GM12878 (cell line): ENCODE measurements at regions not wholly inside any gene's neighbourhood (a gene's known extent, or its start where the extent isn't known, plus 50 kb on each side); places are given as distances from the start of the nearest gene placed in this dataset.

Experiments
- ATAC-seq: fragments of 200-7000 bp; cut with Tn5 transposase; 3 replicates; pipeline ENCODE4 v1.9.1; 2020; ENCODE audit warnings: mild to moderate bottlenecking, moderate library complexity
- BruUV-seq: library from RNA; stranded (reverse); fragments of 400-500 nt; replicated peaks from 2 replicates; lab custom pipeline; 2021; lab: Mats Ljungman, UMichigan
- CTCF ChIA-PET: fragments of 300-600 bp; sonication (Branson Sonifier 250); formaldehyde crosslinking; extraction: SDS; loops from one replicate; lab custom pipeline; 2021; ENCODE audit warnings: inconsistent platforms; lab: Yijun Ruan, JAX
- POLR2A ChIA-PET: fragments of 350-600 bp; formaldehyde crosslinking; extraction: SDS; loops from one replicate; lab custom pipeline; 2021; ENCODE audit warnings: inconsistent platforms; lab: Charles Lee
- RAD21 ChIA-PET: fragments of 300-600 bp; sonication (Branson Sonifier 250); formaldehyde crosslinking; loops from one replicate; lab custom pipeline; 2023; ENCODE audit warnings: antibody characterized with exemption; ENCODE audit not compliant: unreplicated experiment; lab: Charles Lee
- SMC1A ChIA-PET: fragments of 300-600 bp; sonication (Branson Sonifier 250); formaldehyde crosslinking; loops from one replicate; lab custom pipeline; 2023; ENCODE audit not compliant: unreplicated experiment, uncharacterized antibody; lab: Charles Lee
- DNase-seq: peaks from one replicate; pipeline ENCODE4 v3.0.0-alpha.2; 2011; ENCODE audit warnings: low read depth, low spot score
- FAIRE-seq: peaks from 3 replicates; lab custom pipeline; 2011; peaks lifted over from hg19 to GRCh38; lab: Jason Lieb, UNC
- H2AFZ ChIP-seq: 2 replicates; pipeline ENCODE4 v1.6.0; 2011; ENCODE audit warnings: low read depth, low read length, control low read depth; ENCODE audit not compliant: control insufficient read depth
- H3K27ac ChIP-seq: 2 replicates; pipeline ENCODE4 v1.5.1; 2011; ENCODE audit warnings: control low read depth; ENCODE audit not compliant: control insufficient read depth, insufficient read depth
- H3K27me3 ChIP-seq, 2 experiments: replicated peaks in 1 of 2; 2 replicates each; pipeline versions ENCODE4 v1.6.0 to v1.6.1; 2011; ENCODE audit warnings: low read length in 1 of 2; ENCODE audit not compliant: control insufficient read depth in 2 of 2, insufficient read depth in 2 of 2
- H3K36me3 ChIP-seq, 2 experiments: 2 replicates each; pipeline ENCODE4 v1.5.1; 2011; ENCODE audit warnings: low read length in 1 of 2; ENCODE audit not compliant: control insufficient read depth in 2 of 2, insufficient read depth in 2 of 2
- H3K4me1 ChIP-seq: 2 replicates; pipeline ENCODE4 v1.6.1; 2011; ENCODE audit warnings: mild to moderate bottlenecking, low read length, moderate library complexity, mixed read lengths; ENCODE audit not compliant: control insufficient read depth, insufficient read depth
- H3K4me2 ChIP-seq: 2 replicates; pipeline ENCODE4 v1.6.0; 2011; ENCODE audit warnings: control low read depth; ENCODE audit not compliant: control insufficient read depth, insufficient read depth
- H3K4me3 ChIP-seq: fragments of 200-600 bp; sonication (generic); 2 replicates; pipeline ENCODE4 v1.5.1; 2016
- H3K79me2 ChIP-seq: 2 replicates; pipeline ENCODE4 v1.6.0; 2011; ENCODE audit warnings: low read length; ENCODE audit not compliant: control insufficient read depth, insufficient read depth
- H3K9ac ChIP-seq: 2 replicates; pipeline ENCODE4 v1.8.0; 2011; ENCODE audit warnings: low read length, control low read depth, mixed read lengths; ENCODE audit not compliant: control insufficient read depth, insufficient read depth
- H3K9me3 ChIP-seq: replicated peaks from 3 replicates; pipeline ENCODE4 v1.5.1; 2011; ENCODE audit warnings: mild to moderate bottlenecking, low read length; ENCODE audit not compliant: control insufficient read depth, insufficient read depth
- H4K20me1 ChIP-seq: 2 replicates; pipeline ENCODE4 v1.6.0; 2011; ENCODE audit not compliant: control insufficient read depth, insufficient read depth
- BCL11A ChIP-seq: IDR thresholded peaks from 2 replicates; pipeline ENCODE4 v1.6.1; 2011; ENCODE audit warnings: low read depth, low read length
- CHD1 ChIP-seq: IDR thresholded peaks from 2 replicates; pipeline ENCODE4 v1.6.1; 2012; ENCODE audit warnings: low read depth, low read length, improper control_type of control experiment
- CTCF ChIP-seq, 3 experiments: IDR thresholded peaks in 2 of 3; conservative IDR thresholded peaks in 1 of 3; 2 replicates each; pipeline ENCODE4 v1.5.1; 2011; ENCODE audit warnings: low read depth in 3 of 3, low read length in 3 of 3, mild to moderate bottlenecking in 3 of 3, control low read depth in 2 of 3, moderate library complexity in 2 of 3, inconsistent platforms in 1 of 3, mixed read lengths in 1 of 3; ENCODE audit not compliant: control insufficient read depth in 2 of 3, insufficient read depth in 1 of 3; ENCODE audit errors: extremely low read depth in 1 of 3
- HDAC6 ChIP-seq: fragments of 200-600 bp; sonication (generic); IDR thresholded peaks from one replicate; pipeline ENCODE4 v1.8.0; 2017; ENCODE audit warnings: antibody characterized with exemption; ENCODE audit not compliant: unreplicated experiment
- IRF5 ChIP-seq: fragments of 450-650 bp; IDR thresholded peaks from 2 replicates; pipeline ENCODE4 v1.6.1; 2017; ENCODE audit warnings: borderline replicate concordance
- MYC ChIP-seq: IDR thresholded peaks from 2 replicates; pipeline ENCODE4 v1.6.1; 2011; ENCODE audit warnings: mild to moderate bottlenecking, low read length, moderate library complexity, inconsistent platforms; ENCODE audit not compliant: insufficient read depth, insufficient replicate concordance, insufficient read length, severe bottlenecking
- NFXL1 ChIP-seq: fragments of 450-650 bp; IDR thresholded peaks from 2 replicates; pipeline ENCODE4 v1.6.1; 2017; ENCODE audit warnings: antibody characterized with exemption, mild to moderate bottlenecking, borderline replicate concordance
- RAD21 ChIP-seq: IDR thresholded peaks from 2 replicates; pipeline ENCODE4 v1.6.1; 2011; ENCODE audit warnings: mild to moderate bottlenecking, low read depth, low read length, moderate library complexity; ENCODE audit not compliant: insufficient read depth
- RBBP5 ChIP-seq: fragments of 200-600 bp; sonication (generic); conservative IDR thresholded peaks from 2 replicates; pipeline ENCODE4 v1.6.1; 2016
- SIN3A ChIP-seq: IDR thresholded peaks from 2 replicates; pipeline ENCODE4 v1.6.1; 2012; ENCODE audit warnings: low read depth, low read length, improper control_type of control experiment
- SP1 ChIP-seq: IDR thresholded peaks from one replicate; pipeline ENCODE4 v1.6.1; 2011; ENCODE audit warnings: low read depth, low read length
- SUPT20H ChIP-seq: IDR thresholded peaks from 2 replicates; pipeline ENCODE4 v1.6.1; 2011; ENCODE audit warnings: low read depth, mild to moderate bottlenecking, low read length, moderate library complexity, borderline replicate concordance; ENCODE audit not compliant: control insufficient read depth
- TARDBP ChIP-seq: IDR thresholded peaks from 2 replicates; pipeline ENCODE4 v1.6.1; 2016; ENCODE audit warnings: borderline replicate concordance
- ZBED1 ChIP-seq: IDR thresholded peaks from 2 replicates; pipeline ENCODE4 v1.6.1; 2016; ENCODE audit warnings: borderline replicate concordance
- ZNF217 ChIP-seq: fragments of 450-650 bp; IDR thresholded peaks from 2 replicates; pipeline ENCODE4 v1.6.1; 2017; ENCODE audit warnings: antibody characterized with exemption, mild to moderate bottlenecking
- ZNF384 ChIP-seq: IDR thresholded peaks from 2 replicates; pipeline ENCODE4 v1.6.1; 2012; ENCODE audit warnings: low read depth, mild to moderate bottlenecking, low read length, improper control_type of control experiment, borderline replicate concordance
- WGBS: methylation state at CpG from one replicate; pipeline ENCODE4 v1.1.6; 2016; ENCODE audit warnings: low lambda C conversion rate; ENCODE audit not compliant: insufficient replicate concordance, insufficient coverage; ENCODE audit errors: missing lambda C conversion rate; 5-methylcytosine and 5-hydroxymethylcytosine counted together
- in situ Hi-C: fragments of 300-500 bp; cut with MboI; formaldehyde crosslinking; loops from 9 replicates; pipeline ENCODE4 v1.14.3; 2018; ENCODE audit warnings: mixed read lengths
- intact Hi-C: fragments of 100-400 bp; cut with micrococcal nuclease; formaldehyde crosslinking; loops from one replicate; pipeline ENCODE4 v1.14.2; 2022; ENCODE audit not compliant: unreplicated experiment

- Histone ChIP-seq H3K79me2 (no peaks in the 10 kb centered on the region), H3K4me3 (no peak overlapping the region), H3K4me1 (no peaks in the 10 kb centered on the region), H4K20me1 (no peaks in the 10 kb centered on the region), H3K27ac (no peak overlapping the region), H3K9ac (no peak overlapping the region), H3K27me3 (no peaks in the 10 kb centered on the region), H3K4me2 (no peak overlapping the region), H3K36me3 (no peaks in the 10 kb centered on the region), H3K9me3 (no peaks in the 10 kb centered on the region), H2AFZ (no peak overlapping the region)
- ChIA-PET RAD21 (interaction anchor here (0.6 kb wide), 1 partner anchor 108 kb away, joined by 3 read pairs; no protein-coding TSS in a partner anchor), CTCF (no interaction called here), POLR2A (interaction anchor here (1.5 kb wide), 1 partner anchor 16 kb away, joined by 3 read pairs; no protein-coding TSS in a partner anchor), SMC1A (no interaction called here)
- TF ChIP-seq RAD21 (0 out of 2 replicates have a peak, but pooled peaks have one; percentile 13), ZBED1 (no peak), CTCF (IDR thresholded peaks at IDR 0.05 in 2 of 3, conservative IDR thresholded peaks at IDR 0.05 in 1 of 3; ENCODE audit: control insufficient read depth in 2 of 3, extremely low read depth in 1 of 3, insufficient read depth in 1 of 3, low read depth in 3 of 3, low read length in 3 of 3) (0 out of 6 replicates have a peak, but pooled peaks of 2 of the 3 experiments have one; percentile 9)
- FAIRE-seq (no peak), DNase-seq (no peak), ATAC-seq (no peak)
- no TSS peak for BruUV-seq
- in situ Hi-C loops (no loop called here), intact Hi-C loops (no loop called here)
- WGBS = 14% methylated on average over 3 of the region's 3 CpGs
Measured at GRCh38 chr3:43215663-43216275, 70.6 kb upstream of the SNRK start.

GRCh38 chr3:43215138-43215537, 71.2 kb upstream of the SNRK start:
- 31% methylated on average over 3 of the region's 3 CpGs for WGBS
- in situ Hi-C loops (no loop called here), intact Hi-C loops (no loop called here)
- no peak overlapping the region for H3K9ac ChIP-seq
- ChIA-PET SMC1A (interaction anchor here (1.4 kb wide), 1 partner anchor 9 kb away, joined by 5 read pairs; no protein-coding TSS in a partner anchor), POLR2A (interaction anchor here (1.5 kb wide), 1 partner anchor 16 kb away, joined by 3 read pairs; no protein-coding TSS in a partner anchor), RAD21 (no interaction called here), CTCF (no interaction called here)
- no peaks in the 10 kb centered on the region for H3K36me3 ChIP-seq
- H3K9me3 ChIP-seq = no peaks in the 10 kb centered on the region
- no peak for FAIRE-seq
- H3K27ac ChIP-seq = no peak overlapping the region
- H3K79me2 ChIP-seq = no peaks in the 10 kb centered on the region
- no peaks in the 10 kb centered on the region for H3K4me1 ChIP-seq
- no peaks in the 10 kb centered on the region for H3K27me3 ChIP-seq
- H4K20me1 ChIP-seq = no peaks in the 10 kb centered on the region
- BruUV-seq = no TSS peak
- no peak for DNase-seq
- H2AFZ ChIP-seq = no peak overlapping the region
- no peak overlapping the region for H3K4me3 ChIP-seq
- no peak for ATAC-seq
- no peak overlapping the region for H3K4me2 ChIP-seq
- TF ChIP-seq SUPT20H = no peak
- no peak for TF ChIP-seq MYC
- no peak for TF ChIP-seq ZNF217
- TF ChIP-seq ZNF384 = no peak
- no peak for TF ChIP-seq CHD1
- no peak for TF ChIP-seq BCL11A
- TF ChIP-seq RBBP5 = no peak
- no peak for TF ChIP-seq SP1
- TF ChIP-seq SIN3A = no peak
- TF ChIP-seq HDAC6 = no peak
- TF ChIP-seq TARDBP = no peak
- no peak for TF ChIP-seq NFXL1
- TF ChIP-seq IRF5 = no peak
